GM19372 (cell line): ENCODE measurements at regions not wholly inside any gene's neighbourhood (a gene's known extent, or its start where the extent isn't known, plus 50 kb on each side); places are given as distances from the start of the nearest gene placed in this dataset.
"Not testable (repeated sequence)": the region's sequence is repeated elsewhere in the genome, so short reads cannot be mapped to it uniquely, and the experiment has no call there.

Source experiments
- ATAC-seq: cut with Tn5 transposase; IDR thresholded peaks from one replicate; pipeline ENCODE4 v1.9.1; 2021; ENCODE audit warnings: mild to moderate bottlenecking, low read depth, moderate library complexity; ENCODE audit not compliant: unreplicated experiment

GRCh38 chr1:55822891-55823290 is 607.7 kb upstream of the USP24 start:
- no peak for ATAC-seq

DNA sequence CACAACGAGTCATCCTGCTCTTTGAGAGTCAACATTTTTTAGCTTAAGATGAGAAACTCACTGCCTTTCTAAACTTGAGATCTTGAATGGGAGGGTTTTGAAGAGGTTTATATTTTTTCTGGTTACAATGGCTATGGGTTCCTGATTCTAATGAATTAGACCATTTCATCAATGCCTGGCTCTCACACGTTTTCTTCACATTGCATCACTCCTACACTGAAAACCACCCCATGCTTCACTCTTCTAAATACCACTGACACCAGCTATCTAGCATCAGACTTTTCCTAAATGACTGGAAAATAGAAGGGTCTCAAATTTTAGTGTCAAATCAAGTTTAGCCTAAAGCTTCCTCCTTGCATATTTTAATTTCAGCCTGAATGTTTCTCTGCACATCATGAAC is 606.1 kb upstream of the USP24 start:
- no peak for ATAC-seq

- no peak for ATAC-seq
Measured at GRCh38 chr1:55820501-55820900, 605.3 kb upstream of the USP24 start.

- ATAC-seq = no peak
Measured at GRCh38 chr1:55819011-55819410, 603.8 kb upstream of the USP24 start.

- ATAC-seq = no peak
Measured at GRCh38 chr1:55816456-55817426, 601.6 kb upstream of the USP24 start.

GRCh38 chr1:55815745-55816455 is 600.7 kb upstream of the USP24 start:
- ATAC-seq = no peak

- ATAC-seq = no peak
Measured at GRCh38 chr1:55814967-55815366, 599.8 kb upstream of the USP24 start.

DNA sequence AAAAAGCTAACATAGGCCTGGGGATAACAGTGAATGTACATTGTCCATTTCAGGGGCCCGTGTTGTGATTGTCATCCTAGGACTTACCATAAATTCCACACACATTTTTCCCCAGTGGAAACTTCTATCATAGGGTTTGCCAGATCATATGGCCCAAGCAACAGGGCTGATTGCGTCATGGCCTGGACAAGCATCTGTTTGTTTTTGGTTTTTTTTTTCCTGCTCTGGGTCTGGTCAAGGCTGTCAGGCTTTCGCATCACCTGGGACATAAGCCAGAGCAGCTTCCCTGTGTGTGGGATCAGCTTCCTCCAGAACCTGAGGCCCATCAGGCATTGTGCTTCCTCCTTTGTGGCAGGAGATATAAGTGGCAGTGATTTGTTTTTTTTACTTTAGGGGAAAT is 598.5 kb upstream of the USP24 start:
- no peak for ATAC-seq

GRCh38 chr1:55812281-55812680 is 597.1 kb upstream of the USP24 start:
- ATAC-seq = no peak

DNA sequence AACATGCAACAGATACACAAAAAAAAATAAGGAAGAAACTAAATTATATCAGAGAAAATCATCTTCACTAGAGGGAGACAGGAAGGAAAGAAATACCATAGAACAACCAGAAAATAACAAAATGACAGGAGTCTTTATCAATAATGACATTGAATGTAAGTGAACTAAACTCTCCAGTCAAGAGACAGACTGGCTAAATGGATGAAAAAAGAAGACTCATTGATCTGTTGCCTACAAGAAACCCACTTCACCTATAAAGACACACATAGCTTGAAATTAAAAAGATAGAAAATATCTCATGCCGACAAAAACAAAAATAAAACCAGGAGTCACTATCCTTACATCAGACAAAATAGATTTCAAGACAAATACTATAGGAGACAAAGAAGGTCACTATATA is 593.1 kb upstream of the USP24 start:
- no peak for ATAC-seq

- no peak for ATAC-seq
Measured at GRCh38 chr1:55803429-55803828, 588.3 kb upstream of the USP24 start.

GRCh38 chr1:55801481-55801880 is 586.3 kb upstream of the USP24 start:
- ATAC-seq = no peak

DNA sequence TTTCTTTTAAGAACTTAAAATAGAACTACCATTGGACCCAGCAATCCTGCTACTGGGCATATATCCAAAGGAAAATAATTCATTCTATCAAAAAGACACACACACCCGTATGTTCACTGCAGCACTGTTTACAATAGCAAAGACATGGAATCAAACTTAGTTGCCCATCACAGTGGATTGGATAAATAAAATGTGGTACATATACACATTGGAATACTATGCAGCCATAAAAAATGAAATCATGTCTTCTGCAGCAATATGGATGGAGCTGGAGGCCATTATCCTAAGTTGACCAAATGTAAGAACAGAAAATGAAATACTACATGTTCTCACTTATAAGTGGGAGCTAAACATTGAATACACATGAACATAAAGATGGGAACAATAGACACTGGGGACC is 585.3 kb upstream of the USP24 start:
- no peak for ATAC-seq

GRCh38 chr1:55793856-55794255 is 578.7 kb upstream of the USP24 start:
- no peak for ATAC-seq

- no peak for ATAC-seq
Measured at GRCh38 chr1:55792870-55793269, 577.7 kb upstream of the USP24 start.

DNA sequence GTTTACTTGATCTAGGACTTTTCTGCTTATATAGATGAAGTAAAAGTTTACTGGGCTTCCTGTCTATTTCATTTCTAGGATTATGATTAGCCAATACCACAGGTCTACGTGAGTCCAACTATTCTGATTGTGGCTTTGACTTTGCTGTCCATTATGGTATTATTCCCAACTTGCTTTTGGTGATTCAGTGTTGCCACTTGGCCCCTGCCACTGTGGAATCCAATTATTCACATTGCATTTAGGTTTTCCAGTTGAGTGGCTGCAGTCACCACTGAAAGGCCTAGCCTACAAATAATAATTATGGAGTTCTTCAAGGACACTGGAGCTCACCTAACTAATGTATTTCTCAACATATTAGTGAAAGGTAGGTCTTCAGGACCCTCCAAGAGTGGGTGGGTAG is 574.3 kb upstream of the USP24 start:
- ATAC-seq = no peak

- no peak for ATAC-seq
Measured at GRCh38 chr1:55786396-55786795, 571.2 kb upstream of the USP24 start.

GRCh38 chr1:55784941-55785450 is 569.8 kb upstream of the USP24 start:
- not testable (repeated sequence) for ATAC-seq

DNA sequence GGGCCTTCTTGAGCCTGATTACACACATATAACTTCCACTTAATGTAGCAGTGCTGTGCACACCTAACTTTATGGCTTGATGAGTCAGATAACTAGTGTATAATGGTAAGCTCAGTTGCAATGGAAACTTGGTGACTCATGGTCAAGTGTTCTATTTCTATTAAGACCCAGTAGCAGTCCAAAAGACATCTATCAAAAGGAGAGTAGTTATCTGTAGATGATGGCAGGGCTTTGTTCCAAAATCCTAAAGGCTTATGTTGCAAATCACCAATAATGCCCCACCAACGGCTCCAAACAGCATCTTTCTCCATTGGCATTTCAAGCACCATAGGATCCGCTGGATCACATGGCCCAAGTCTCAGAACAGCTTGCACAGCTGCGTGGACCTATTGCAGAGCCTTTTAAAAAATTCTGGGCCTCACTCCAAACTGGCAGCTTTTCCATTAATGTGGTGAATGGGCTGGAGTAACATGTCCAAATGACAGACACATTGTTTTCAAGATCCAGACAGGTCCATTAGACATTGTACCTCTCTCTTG is 566.8 kb upstream of the USP24 start:
- no peak for ATAC-seq

- ATAC-seq = no peak
Measured at GRCh38 chr1:55781003-55781402, 565.8 kb upstream of the USP24 start.

- ATAC-seq = no peak
Measured at GRCh38 chr1:55777545-55777944, 562.4 kb upstream of the USP24 start.
